ENCODE measurements at regions not wholly inside any gene's neighbourhood (a gene's known extent, or its start where the extent isn't known, plus 50 kb on each side); places are given as distances from the start of the nearest gene placed in this dataset.
"Not testable (repeated sequence)": the region's sequence is repeated elsewhere in the genome, so short reads cannot be mapped to it uniquely, and the experiment has no call there.

DNA sequence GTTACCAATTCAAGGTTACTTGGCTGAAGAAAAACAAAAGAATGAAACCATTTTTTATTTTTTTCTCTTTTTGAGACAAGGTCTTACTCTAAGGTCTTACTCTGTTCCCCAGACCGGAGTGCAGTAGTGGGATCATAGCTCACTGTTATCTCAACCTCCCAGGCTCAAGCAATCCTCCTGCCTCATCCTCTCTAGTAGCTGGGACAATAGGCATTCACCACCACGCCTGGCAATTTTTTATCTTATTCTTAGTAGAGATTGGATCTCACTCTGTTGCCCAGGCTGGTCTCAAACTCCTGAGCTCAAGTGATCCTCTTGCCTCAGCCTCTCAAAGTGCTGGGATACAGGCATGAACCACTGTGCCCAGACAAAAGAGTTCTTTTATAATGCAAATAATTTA is 3732.0 kb upstream of the OR11H1 start:
- DNase-seq (ENCODE audit: low spot score): not testable (repeated sequence)

DNA sequence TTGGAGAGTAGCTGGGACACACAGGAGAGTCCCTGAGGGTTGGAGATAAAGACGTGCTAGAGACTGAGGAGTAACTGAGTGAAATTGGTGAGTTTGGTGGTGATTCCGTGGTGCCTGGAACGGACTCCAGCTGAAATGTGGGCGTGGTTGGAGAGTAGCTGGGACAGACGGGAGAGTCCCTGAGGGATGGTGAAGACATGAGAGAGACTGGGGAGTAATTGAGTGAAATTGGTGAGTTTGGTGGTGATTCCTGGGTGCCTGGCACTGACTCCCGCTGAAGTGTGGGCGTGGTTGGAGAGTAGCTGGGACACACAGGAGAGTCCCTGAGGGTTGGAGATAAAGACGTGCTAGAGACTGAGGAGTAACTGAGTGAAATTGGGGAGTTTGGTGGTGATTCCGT is 3712.5 kb upstream of the OR11H1 start:
- not testable (repeated sequence) for DNase-seq (ENCODE audit: low spot score)

DNA sequence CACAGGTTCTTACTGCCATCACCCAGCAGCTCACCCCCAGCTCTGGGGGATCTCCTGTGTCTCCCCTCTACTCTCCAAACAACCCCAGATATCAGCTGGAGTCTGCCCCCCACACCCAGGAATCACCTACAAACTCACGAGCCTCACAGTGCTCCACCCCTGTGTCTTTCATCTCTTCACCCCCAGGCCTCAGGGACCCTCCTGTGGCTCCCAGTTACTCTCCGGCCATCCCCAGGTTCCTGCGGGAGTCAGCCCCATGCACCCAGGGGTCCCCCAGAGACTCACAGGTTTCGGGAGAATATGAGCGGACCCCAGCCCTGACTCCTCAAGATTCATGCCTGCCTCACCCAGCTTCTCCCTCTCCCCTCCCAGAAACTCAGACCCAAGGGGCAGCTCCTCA is 3709.1 kb upstream of the OR11H1 start:
- DNase-seq (ENCODE audit: low spot score): not testable (repeated sequence)

DNA sequence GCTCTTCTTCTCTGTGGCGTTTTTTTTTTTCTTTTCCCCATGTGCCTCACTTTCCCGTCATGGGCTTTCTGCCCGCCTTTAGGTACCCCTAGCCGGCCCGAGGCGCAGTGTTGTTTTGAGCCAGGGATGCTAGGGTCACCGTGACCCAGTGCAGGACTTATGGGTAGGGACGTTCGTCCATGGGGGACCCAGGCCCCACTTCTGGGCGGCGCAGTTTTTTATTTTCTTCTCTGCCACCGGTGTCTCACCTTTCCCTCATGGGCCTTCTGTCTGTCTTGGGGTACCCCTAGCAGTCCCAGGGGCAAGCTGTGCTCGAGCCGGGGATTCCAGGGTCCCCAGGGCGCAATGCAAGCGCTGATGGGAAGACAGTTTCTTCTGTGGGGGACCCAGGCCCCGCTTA is 3705.7 kb upstream of the OR11H1 start:
- DNase-seq (ENCODE audit: low spot score): not testable (repeated sequence)

DNA sequence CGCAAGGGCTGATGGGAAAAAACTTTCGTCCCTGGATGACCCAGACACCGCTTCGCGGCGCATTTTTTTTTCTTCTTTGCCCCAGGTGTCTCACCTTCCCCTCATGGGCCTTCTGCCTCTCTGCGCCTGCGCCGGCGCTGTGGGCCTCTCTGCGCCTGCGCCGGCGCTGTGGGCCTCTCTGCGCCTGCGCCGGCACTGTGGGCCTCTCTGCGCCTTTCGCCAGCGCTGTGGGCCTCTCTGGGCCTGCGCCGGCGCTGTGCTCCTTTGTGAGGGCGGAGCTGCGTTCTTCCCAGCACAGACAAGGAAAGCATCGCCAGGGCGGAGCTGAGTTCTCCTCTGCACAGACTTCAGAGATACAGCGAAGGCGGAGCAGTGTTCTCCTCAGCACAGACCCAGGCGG is 3703.0 kb upstream of the OR11H1 start:
- not testable (repeated sequence) for DNase-seq (ENCODE audit: low spot score)

DNA sequence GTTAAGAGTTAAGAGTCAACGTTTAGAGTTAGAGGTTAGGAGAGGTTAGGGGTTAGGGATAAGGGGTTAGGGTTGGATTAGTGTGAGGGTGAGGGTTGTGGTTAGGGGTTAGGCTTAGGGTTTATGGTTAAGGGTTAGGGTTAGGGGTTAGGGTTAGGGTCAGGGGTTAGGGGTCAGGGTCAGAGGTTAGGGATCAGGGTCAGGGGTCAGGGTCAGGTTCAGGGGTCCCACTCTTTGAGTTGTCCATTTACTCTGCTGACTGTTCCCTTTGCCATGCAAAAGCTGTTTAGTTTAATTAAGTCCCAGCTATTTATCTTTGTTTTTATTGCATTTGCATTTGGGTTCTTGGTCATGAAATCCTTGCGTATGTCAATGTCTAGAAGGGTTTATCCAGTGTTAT is 3702.0 kb upstream of the OR11H1 start:
- not testable (repeated sequence) for DNase-seq (ENCODE audit: low spot score)

DNA sequence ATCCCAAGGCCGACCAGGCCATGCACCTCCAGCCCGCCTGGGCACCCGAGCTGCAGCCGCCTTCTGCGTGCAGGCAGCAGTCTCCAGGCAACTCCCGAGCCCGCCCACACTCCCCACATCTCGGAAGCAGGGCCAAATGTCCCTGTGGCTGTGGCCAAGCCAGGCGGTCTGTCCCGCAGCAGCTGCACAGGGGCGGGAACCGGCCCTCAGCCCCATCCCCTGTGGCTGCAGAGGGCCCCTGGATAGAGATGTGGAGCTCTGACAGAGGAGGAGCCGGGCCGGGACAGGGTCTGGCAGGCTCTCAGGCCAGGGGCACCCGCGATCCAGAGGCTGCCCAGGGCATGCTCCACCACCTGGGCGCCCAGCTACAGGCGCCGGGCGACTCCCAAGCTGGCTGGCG is 3698.6 kb upstream of the OR11H1 start:
- DNase-seq (ENCODE audit: low spot score): peak; percentile 1
